Endodermal cell (in vitro differentiated cells): ENCODE measurements at regions not wholly inside any gene's neighbourhood (a gene's known extent, or its start where the extent isn't known, plus 50 kb on each side); places are given as distances from the start of the nearest gene placed in this dataset.

Experiments used
- DNase-seq: peaks from one replicate; pipeline ENCODE4 v3.0.0-alpha.2; 2017
- H3K27ac ChIP-seq: 2 replicates; pipeline ENCODE4 v1.5.1; 2013; ENCODE audit warnings: mild to moderate bottlenecking, low read depth, low read length, moderate library complexity
- H3K27me3 ChIP-seq: 2 replicates; pipeline ENCODE4 v1.6.1; 2013; ENCODE audit warnings: mild to moderate bottlenecking, low read length, moderate library complexity; ENCODE audit not compliant: insufficient read depth, control insufficient read depth, poor library complexity, severe bottlenecking
- H3K36me3 ChIP-seq: 2 replicates; pipeline ENCODE4 v1.7.0; 2013; ENCODE audit warnings: mild to moderate bottlenecking, low read length, moderate library complexity; ENCODE audit not compliant: control insufficient read depth, insufficient read depth
- H3K4me1 ChIP-seq: one replicate; pipeline ENCODE4 v1.7.0; 2013; ENCODE audit warnings: low read length; ENCODE audit not compliant: control insufficient read depth, insufficient read depth
- H3K4me3 ChIP-seq: 2 replicates; pipeline ENCODE4 v1.5.1; 2013; ENCODE audit warnings: mild to moderate bottlenecking, low read length, moderate library complexity
- H3K9ac ChIP-seq: 2 replicates; pipeline ENCODE4 v1.6.1; 2013; ENCODE audit warnings: mild to moderate bottlenecking, low read length, moderate library complexity; ENCODE audit not compliant: poor library complexity, severe bottlenecking; ENCODE audit errors: extremely low read depth
- H3K9me3 ChIP-seq: 2 replicates; pipeline ENCODE4 v1.6.1; 2013; ENCODE audit warnings: mild to moderate bottlenecking, low read length, moderate library complexity; ENCODE audit not compliant: control insufficient read depth
- H3K27ac Mint-ChIP-seq: 2 replicates; pipeline ENCODE4 v1.8.0; 2020; ENCODE audit warnings: mixed read lengths
- H3K27me3 Mint-ChIP-seq: 2 replicates; pipeline ENCODE4 v1.8.0; 2021; ENCODE audit warnings: mild to moderate bottlenecking, mixed read lengths; ENCODE audit not compliant: insufficient read depth
- H3K36me3 Mint-ChIP-seq: 2 replicates; pipeline ENCODE4 v1.8.0; 2020; ENCODE audit warnings: low read depth, mixed read lengths
- H3K4me1 Mint-ChIP-seq: 2 replicates; pipeline ENCODE4 v1.8.0; 2020; ENCODE audit warnings: mixed read lengths
- H3K4me3 Mint-ChIP-seq: 2 replicates; pipeline ENCODE4 v1.8.0; 2020; ENCODE audit warnings: mild to moderate bottlenecking, moderate library complexity, mixed read lengths
- H3K9me3 Mint-ChIP-seq: 2 replicates; pipeline ENCODE4 v1.8.0; 2020; ENCODE audit warnings: mild to moderate bottlenecking, mixed read lengths
- WGBS, 2 experiments: methylation state at CpG; one replicate each; pipeline versions ENCODE4 v1.1.5 to v1.1.7; 2013; ENCODE audit warnings: missing lambda C conversion rate in 2 of 2, mixed read lengths in 1 of 2; ENCODE audit not compliant: insufficient coverage in 1 of 2, insufficient read length in 1 of 2; 5-methylcytosine and 5-hydroxymethylcytosine counted together
- TF ChIP-seq, protein P1 (sequence below): fragments of 200-600 bp; sonication (generic); conservative IDR thresholded peaks from 2 replicates; pipeline ENCODE4 v1.5.0; 2021; ENCODE audit warnings: antibody characterized with exemption, mild to moderate bottlenecking

DNA sequence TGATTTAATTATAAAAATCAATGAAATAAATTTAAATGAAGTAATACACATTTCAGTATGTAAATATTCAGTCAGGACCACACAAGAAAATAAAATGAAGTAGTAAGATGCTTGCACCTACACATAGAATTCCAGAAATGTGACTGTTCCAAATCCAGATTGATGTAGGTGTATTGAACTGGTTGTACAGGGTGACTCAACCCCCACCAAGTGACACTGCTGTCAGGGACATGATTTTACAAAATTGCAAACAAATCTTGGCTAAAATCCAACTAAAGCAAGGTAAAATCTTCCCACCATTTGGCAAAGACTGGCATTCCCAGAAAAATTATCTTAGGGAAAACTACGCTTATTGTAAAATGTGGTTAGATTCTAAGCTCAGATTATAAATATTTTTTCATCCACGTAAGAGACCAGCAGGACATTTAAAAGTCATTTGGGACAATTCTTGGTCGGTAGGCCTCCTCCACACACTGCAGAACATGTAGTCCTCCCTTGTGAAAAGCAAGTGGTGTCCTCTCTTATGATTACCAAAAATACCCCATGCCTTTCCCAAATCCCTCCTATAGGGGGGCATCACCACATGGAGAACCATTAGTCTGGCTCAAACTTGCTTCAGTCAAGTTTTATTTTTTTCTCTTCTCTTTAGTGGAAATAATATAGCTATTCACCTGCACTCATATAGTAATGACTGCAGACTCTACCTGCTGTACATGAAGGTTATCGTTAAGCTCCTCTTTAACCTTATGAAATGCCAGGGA is 287.1 kb upstream of the SMIM30 start:
- 90 to 95% methylated on average over 2 to 4 of the region's 4 CpGs for WGBS, 2 experiments
- no peaks in the 10 kb centered on the region for H3K9me3 ChIP-seq

DNA sequence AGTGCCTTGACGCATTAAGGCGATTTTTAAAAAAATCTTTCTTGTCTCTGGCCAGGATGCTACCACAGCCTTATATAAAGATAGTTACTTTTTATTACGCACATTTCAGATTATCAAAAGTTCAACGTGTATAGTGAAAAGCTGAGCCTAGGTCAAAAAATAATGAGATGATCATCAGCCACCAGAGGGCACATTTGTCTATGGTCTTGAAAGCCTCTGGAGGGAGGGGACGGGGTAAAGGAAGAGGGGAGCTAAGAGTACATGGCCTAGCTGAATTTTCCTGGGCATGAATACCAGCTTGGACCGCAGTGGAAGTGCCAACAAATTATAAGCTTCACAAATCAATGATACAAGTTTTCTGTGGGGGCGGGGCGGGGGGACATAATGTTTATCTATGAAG is 285.9 kb upstream of the SMIM30 start:
- peaks cover 7% of the 10 kb centered on the region for H3K4me1 Mint-ChIP-seq
- Histone ChIP-seq H3K4me3 (no peak overlapping the region), H3K27me3 (no peaks in the 10 kb centered on the region), H3K36me3 (no peaks in the 10 kb centered on the region), H3K4me1 (no peaks in the 10 kb centered on the region), H3K27ac (no peak overlapping the region), H3K9me3 (peaks cover 4% of the 10 kb centered on the region), H3K9ac (no peak overlapping the region)
- H3K9me3 Mint-ChIP-seq, result no peaks in the 10 kb centered on the region
- no peak overlapping the region for H3K4me3 Mint-ChIP-seq
- TF ChIP-seq, protein P1, sequence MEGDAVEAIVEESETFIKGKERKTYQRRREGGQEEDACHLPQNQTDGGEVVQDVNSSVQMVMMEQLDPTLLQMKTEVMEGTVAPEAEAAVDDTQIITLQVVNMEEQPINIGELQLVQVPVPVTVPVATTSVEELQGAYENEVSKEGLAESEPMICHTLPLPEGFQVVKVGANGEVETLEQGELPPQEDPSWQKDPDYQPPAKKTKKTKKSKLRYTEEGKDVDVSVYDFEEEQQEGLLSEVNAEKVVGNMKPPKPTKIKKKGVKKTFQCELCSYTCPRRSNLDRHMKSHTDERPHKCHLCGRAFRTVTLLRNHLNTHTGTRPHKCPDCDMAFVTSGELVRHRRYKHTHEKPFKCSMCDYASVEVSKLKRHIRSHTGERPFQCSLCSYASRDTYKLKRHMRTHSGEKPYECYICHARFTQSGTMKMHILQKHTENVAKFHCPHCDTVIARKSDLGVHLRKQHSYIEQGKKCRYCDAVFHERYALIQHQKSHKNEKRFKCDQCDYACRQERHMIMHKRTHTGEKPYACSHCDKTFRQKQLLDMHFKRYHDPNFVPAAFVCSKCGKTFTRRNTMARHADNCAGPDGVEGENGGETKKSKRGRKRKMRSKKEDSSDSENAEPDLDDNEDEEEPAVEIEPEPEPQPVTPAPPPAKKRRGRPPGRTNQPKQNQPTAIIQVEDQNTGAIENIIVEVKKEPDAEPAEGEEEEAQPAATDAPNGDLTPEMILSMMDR, result peak; percentile 74
- H3K27me3 Mint-ChIP-seq, result no peaks in the 10 kb centered on the region
- H3K36me3 Mint-ChIP-seq, result no peaks in the 10 kb centered on the region
- WGBS, 2 experiments, result 43 to 59% methylated on average over 6 to 8 of the region's 8 CpGs
- DNase-seq, result peak; percentile 69
- no peak overlapping the region for H3K27ac Mint-ChIP-seq

More for the DNA sequence above, 287.1 kb upstream of the SMIM30 start:
- no peaks in the 10 kb centered on the region for H3K27me3 Mint-ChIP-seq
- H3K36me3 Mint-ChIP-seq, result no peaks in the 10 kb centered on the region
- DNase-seq, result no peak
- Histone ChIP-seq H3K27me3 (no peaks in the 10 kb centered on the region), H3K27ac (no peak overlapping the region), H3K9ac (no peak overlapping the region), H3K36me3 (no peaks in the 10 kb centered on the region), H3K4me3 (no peak overlapping the region), H3K4me1 (no peaks in the 10 kb centered on the region)
- H3K4me3 Mint-ChIP-seq, result no peak overlapping the region
- no peak overlapping the region for H3K27ac Mint-ChIP-seq
- no peaks in the 10 kb centered on the region for H3K9me3 Mint-ChIP-seq
- TF ChIP-seq, protein P1, result peak; percentile 60
- H3K4me1 Mint-ChIP-seq, result peaks cover 7% of the 10 kb centered on the region

DNA sequence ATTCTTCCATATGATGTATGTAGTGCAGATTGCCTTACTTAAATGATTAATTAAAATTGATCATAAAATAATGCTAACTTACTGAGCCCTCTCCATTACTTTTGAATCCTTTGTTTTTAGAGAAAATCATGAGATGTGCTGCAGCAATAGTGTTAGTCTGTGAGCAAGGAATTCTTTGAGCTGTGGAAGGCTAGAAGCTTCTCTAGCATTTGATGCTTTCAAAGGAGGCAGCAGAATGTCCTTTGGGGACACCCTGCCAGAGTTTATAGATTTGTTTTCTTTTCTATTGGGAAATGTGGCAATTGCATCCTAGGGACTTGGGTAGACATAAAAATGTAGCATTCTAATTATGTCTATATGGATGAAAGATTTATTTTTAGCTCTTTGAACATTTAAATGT is 284.1 kb upstream of the SMIM30 start:
- Mint-ChIP-seq H3K27ac (no peak overlapping the region), H3K27me3 (no peaks in the 10 kb centered on the region), H3K9me3 (no peaks in the 10 kb centered on the region), H3K4me1 (peaks cover 7% of the 10 kb centered on the region), H3K36me3 (no peaks in the 10 kb centered on the region), H3K4me3 (no peak overlapping the region)
- H3K4me1 ChIP-seq, result no peaks in the 10 kb centered on the region
- TF ChIP-seq, protein P1, result no peak
- DNase-seq, result no peak
- peaks cover 4% of the 10 kb centered on the region for H3K9me3 ChIP-seq
- H3K36me3 ChIP-seq, result no peaks in the 10 kb centered on the region
- H3K9ac ChIP-seq, result no peak overlapping the region
- no peaks in the 10 kb centered on the region for H3K27me3 ChIP-seq
- H3K4me3 ChIP-seq, result no peak overlapping the region
- H3K27ac ChIP-seq, result no peak overlapping the region
